Hepatocyte (in vitro differentiated cells): ENCODE measurements at regions not wholly inside any gene's neighbourhood (a gene's known extent, or its start where the extent isn't known, plus 50 kb on each side); places are given as distances from the start of the nearest gene placed in this dataset.

Experiments used
- CTCF ChIP-seq: fragments of 200-600 bp; sonication (generic); IDR thresholded peaks from 2 replicates; pipeline ENCODE4 v1.5.1; 2016; ENCODE audit warnings: antibody characterized with exemption, mild to moderate bottlenecking; ENCODE audit not compliant: poor library complexity
- EZH2phosphoT487 ChIP-seq: fragments of 200-600 bp; sonication (generic); IDR thresholded peaks from one replicate; pipeline ENCODE4 v1.6.1; 2018; ENCODE audit warnings: antibody characterized with exemption, mild to moderate bottlenecking, low read depth, moderate library complexity; ENCODE audit not compliant: unreplicated experiment, severe bottlenecking

DNA sequence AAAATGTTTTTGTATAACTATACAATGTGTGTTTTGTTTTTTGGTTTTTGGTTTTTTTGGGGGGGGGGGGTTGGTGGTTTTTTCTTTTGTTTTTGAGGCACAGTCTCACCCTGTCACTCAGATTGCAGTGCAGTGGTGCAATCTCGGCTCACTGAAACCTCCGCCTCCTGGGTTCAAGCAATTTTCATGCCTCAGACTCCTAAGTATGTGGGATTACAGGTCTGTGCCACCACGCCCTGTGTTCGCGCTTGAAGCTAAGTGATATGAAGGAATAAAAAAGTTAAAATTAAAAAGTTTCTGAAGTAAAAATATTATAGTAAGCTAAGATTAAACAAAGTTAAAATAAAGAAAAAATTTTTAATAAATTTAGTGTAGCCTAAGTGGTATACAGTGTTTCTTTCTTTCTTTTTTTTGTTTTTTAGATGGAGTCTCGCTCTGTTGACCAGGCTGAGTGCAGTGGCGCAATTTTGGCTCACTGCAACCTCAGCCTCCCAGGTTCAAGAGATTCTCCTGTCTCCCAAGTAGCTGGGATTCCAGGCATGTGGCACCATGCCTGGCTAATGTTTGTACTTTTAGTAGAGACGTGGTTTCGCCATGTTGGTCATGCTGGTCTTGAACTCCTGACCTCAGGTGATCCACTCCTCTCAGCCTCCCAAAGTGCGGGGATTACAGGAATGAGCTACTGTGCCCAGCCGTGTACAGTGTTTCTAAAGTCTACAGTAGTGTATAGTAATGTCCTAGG, 53.9 kb upstream of the TEX55 start:
- TF ChIP-seq CTCF: no peak
- no peak for TF ChIP-seq EZH2phosphoT487
